ENCODE measurements at regions not wholly inside any gene's neighbourhood (a gene's known extent, or its start where the extent isn't known, plus 50 kb on each side); places are given as distances from the start of the nearest gene placed in this dataset.
A peak's percentile ranks its signal among the peaks of the same experiment; 100 is the strongest.

- H4K8ac ChIP-seq (ENCODE audit: extremely low read depth, insufficient read depth, low read length) = no peak overlapping the region
- CTCF ChIA-PET (ENCODE audit: partially characterized antibody) = no interaction called here
- H3K56ac ChIP-seq (replicated peaks; ENCODE audit: insufficient read length, low read depth, low read length) = no peak overlapping the region
- H3K23me2 ChIP-seq (ENCODE audit: low read depth, low read length) = no peaks in the 10 kb centered on the region
- H3K4me2 ChIP-seq (ENCODE audit: insufficient read depth in 1 of 2, low read depth in 2 of 2, low read length in 2 of 2) = no peak overlapping the region
- DNase-seq (ENCODE audit: low read depth in 1 of 2, low spot score in 2 of 2) = no peak
- H2BK12ac ChIP-seq (ENCODE audit: low read depth, low read length) = no peak overlapping the region
- H3K27me3 ChIP-seq (replicated peaks in 1 of 4; ENCODE audit: control insufficient read depth in 3 of 4, extremely low read depth in 1 of 4, insufficient read depth in 3 of 4, low read length in 3 of 4) = no peaks in the 10 kb centered on the region
- peak overlapping the region; percentile 28; the same call in 1 of the 2 replicates for H2AFZ ChIP-seq (ENCODE audit: low read length)
- H3K79me1 ChIP-seq (ENCODE audit: low read depth, low read length) = no peaks in the 10 kb centered on the region
- H2BK5ac ChIP-seq (ENCODE audit: low read depth, low read length) = no peak overlapping the region
- H2BK15ac ChIP-seq (ENCODE audit: low read length) = no peak overlapping the region
- H3K79me2 ChIP-seq (ENCODE audit: control insufficient read depth in 1 of 2, insufficient read depth in 2 of 2, low read length in 2 of 2) = no peaks in the 10 kb centered on the region
- POLR2A ChIA-PET (ENCODE audit: partially characterized antibody) = no interaction called here
- no peaks in the 10 kb centered on the region for H3K9me3 ChIP-seq (ENCODE audit: insufficient read depth in 2 of 2, low read depth in 1 of 2, low read length in 1 of 2)
- no peak overlapping the region for H3K4ac ChIP-seq (replicated peaks; ENCODE audit: insufficient read length, low read depth, low read length)
- H2BK120ac ChIP-seq (replicated peaks; ENCODE audit: low read depth, low read length) = no peak overlapping the region
- H2BK20ac ChIP-seq (ENCODE audit: low read length) = no peak overlapping the region
- no peaks in the 10 kb centered on the region for H4K20me1 ChIP-seq (replicated peaks in 1 of 2; ENCODE audit: control insufficient read depth in 1 of 2, insufficient read depth in 2 of 2, low read length in 2 of 2)
- H2AK5ac ChIP-seq (ENCODE audit: low read depth, low read length) = no peak overlapping the region
- no peak overlapping the region for H3K23ac ChIP-seq (ENCODE audit: insufficient read length)
- no peak overlapping the region for H3K27ac ChIP-seq (ENCODE audit: low read depth, low read length)
- no peak for TF ChIP-seq CHD1 (IDR thresholded peaks at IDR 0.05; ENCODE audit: low read depth, low read length)
- no peak for TF ChIP-seq CBX8 (IDR thresholded peaks at IDR 0.05; ENCODE audit: borderline replicate concordance, low read depth, low read length)
- TF ChIP-seq ASH2L (IDR thresholded peaks at IDR 0.05; ENCODE audit: low read length) = no peak
- no peak for TF ChIP-seq USF2 (IDR thresholded peaks at IDR 0.05; ENCODE audit: low read length)
- TF ChIP-seq RNF2 (IDR thresholded peaks at IDR 0.05; ENCODE audit: borderline replicate concordance, low read depth, low read length, missing control alignments, poor library complexity, severe bottlenecking) = no peak
- no peak for TF ChIP-seq BCL11A (IDR thresholded peaks at IDR 0.05; ENCODE audit: low read depth in 2 of 2, low read length in 2 of 2)
- no peak for TF ChIP-seq RBBP5 (IDR thresholded peaks at IDR 0.05; ENCODE audit: borderline replicate concordance, low read depth, low read length)
- TF ChIP-seq RAD21 (IDR thresholded peaks at IDR 0.05 in 1 of 2, conservative IDR thresholded peaks at IDR 0.05 in 1 of 2; ENCODE audit: low read depth in 2 of 2, low read length in 2 of 2) = no peak
- no peak for TF ChIP-seq CBX5 (IDR thresholded peaks at IDR 0.05; ENCODE audit: low read depth, low read length)
- no peak for TF ChIP-seq SIRT6 (IDR thresholded peaks at IDR 0.05; ENCODE audit: low read length)
- no peak overlapping the region for H3K9ac ChIP-seq (replicated peaks in 1 of 4; ENCODE audit: extremely low read depth in 1 of 4, low read depth in 3 of 4, low read length in 3 of 4)
- no peak overlapping the region for H4K91ac ChIP-seq (replicated peaks; ENCODE audit: insufficient read length, low read length)
- no peaks in the 10 kb centered on the region for H3K4me1 ChIP-seq (replicated peaks in 1 of 4; ENCODE audit: control insufficient read depth in 3 of 4, insufficient read depth in 4 of 4, low read length in 3 of 4)
- no peak for FAIRE-seq
- 86% methylated on average over 2 of the region's 2 CpGs; no CpG with 5 or more reads in 1 of the 2 experiments for WGBS, 2 experiments (ENCODE audit: extremely low coverage in 1 of 2, insufficient coverage in 1 of 2, insufficient read length in 1 of 2, insufficient replicate concordance in 2 of 2, low coverage in 1 of 2, low lambda C conversion rate in 2 of 2, missing lambda C conversion rate in 1 of 2)
- no peak overlapping the region for H3K18ac ChIP-seq (ENCODE audit: extremely low read depth, low read length)
- no peaks in the 10 kb centered on the region for H3K36me3 ChIP-seq (ENCODE audit: control insufficient read depth in 2 of 4, insufficient read depth in 4 of 4, low read length in 3 of 4)
- H4K5ac ChIP-seq (ENCODE audit: insufficient read length, low read depth, low read length) = no peak overlapping the region
- H3K14ac ChIP-seq (ENCODE audit: insufficient read length) = no peak overlapping the region
- H3K4me3 ChIP-seq (ENCODE audit: extremely low read depth in 1 of 4, insufficient read depth in 2 of 4, low read depth in 3 of 4, low read length in 4 of 4) = no peak overlapping the region
Measured at GRCh38 chr10:33831591-33831990, 497.1 kb upstream of the NRP1 start.

Data from H1 (cell line).